OCI-LY3 (cell line): ENCODE measurements at regions not wholly inside any gene's neighbourhood (a gene's known extent, or its start where the extent isn't known, plus 50 kb on each side); places are given as distances from the start of the nearest gene placed in this dataset.

Source experiments
- EZH2phosphoT487 ChIP-seq: fragments of 200-600 bp; shearing (Covaris generic); IDR thresholded peaks from 2 replicates; pipeline ENCODE4 v1.6.1; 2018; ENCODE audit warnings: antibody characterized with exemption, mixed run types, low read depth
- TF ChIP-seq, protein P1 (sequence below): fragments of 200-600, 300-600 bp; sonication (generic); IDR thresholded peaks from 2 replicates; pipeline ENCODE4 v1.5.1; 2014; ENCODE audit warnings: antibody characterized with exemption, low read length, low read depth

- TF ChIP-seq, protein P1, sequence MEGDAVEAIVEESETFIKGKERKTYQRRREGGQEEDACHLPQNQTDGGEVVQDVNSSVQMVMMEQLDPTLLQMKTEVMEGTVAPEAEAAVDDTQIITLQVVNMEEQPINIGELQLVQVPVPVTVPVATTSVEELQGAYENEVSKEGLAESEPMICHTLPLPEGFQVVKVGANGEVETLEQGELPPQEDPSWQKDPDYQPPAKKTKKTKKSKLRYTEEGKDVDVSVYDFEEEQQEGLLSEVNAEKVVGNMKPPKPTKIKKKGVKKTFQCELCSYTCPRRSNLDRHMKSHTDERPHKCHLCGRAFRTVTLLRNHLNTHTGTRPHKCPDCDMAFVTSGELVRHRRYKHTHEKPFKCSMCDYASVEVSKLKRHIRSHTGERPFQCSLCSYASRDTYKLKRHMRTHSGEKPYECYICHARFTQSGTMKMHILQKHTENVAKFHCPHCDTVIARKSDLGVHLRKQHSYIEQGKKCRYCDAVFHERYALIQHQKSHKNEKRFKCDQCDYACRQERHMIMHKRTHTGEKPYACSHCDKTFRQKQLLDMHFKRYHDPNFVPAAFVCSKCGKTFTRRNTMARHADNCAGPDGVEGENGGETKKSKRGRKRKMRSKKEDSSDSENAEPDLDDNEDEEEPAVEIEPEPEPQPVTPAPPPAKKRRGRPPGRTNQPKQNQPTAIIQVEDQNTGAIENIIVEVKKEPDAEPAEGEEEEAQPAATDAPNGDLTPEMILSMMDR: no peak
- TF ChIP-seq EZH2phosphoT487: no peak
These were observed 272.9 kb downstream of the IRS1 start for GRCh38 chr2:226526716-226527115.
